WTC11 (cell line): ENCODE measurements at regions not wholly inside any gene's neighbourhood (a gene's known extent, or its start where the extent isn't known, plus 50 kb on each side); places are given as distances from the start of the nearest gene placed in this dataset.

Source experiments
- ATAC-seq: fragments of 200-7000 bp; cut with Tn5 transposase; 2 replicates; pipeline ENCODE4 v1.10.0; 2021; ENCODE audit warnings: mild to moderate bottlenecking, moderate library complexity
- CTCF ChIA-PET: fragments of 300-600 bp; sonication (Branson Sonifier 250); formaldehyde crosslinking; loops from one replicate; lab custom pipeline; 2021; ENCODE audit warnings: antibody characterized with exemption; lab: Charles Lee
- POLR2A ChIA-PET: fragments of 350-600 bp; sonication (Branson Sonifier 250); formaldehyde crosslinking; loops from one replicate; lab custom pipeline; 2021; ENCODE audit warnings: antibody characterized with exemption; lab: Charles Lee
- DNase-seq: peaks from one replicate; pipeline ENCODE4 v3.0.0; 2021; ENCODE audit warnings: low spot score
- H3K27ac Mint-ChIP-seq: 2 replicates; pipeline ENCODE4 v1.8.0; 2021; ENCODE audit warnings: mixed read lengths
- H3K27me3 Mint-ChIP-seq: 2 replicates; pipeline ENCODE4 v1.8.0; 2021; ENCODE audit warnings: low read depth, mild to moderate bottlenecking, moderate library complexity, mixed read lengths
- H3K36me3 Mint-ChIP-seq: 2 replicates; pipeline ENCODE4 v1.8.0; 2021; ENCODE audit warnings: mixed read lengths
- H3K4me1 Mint-ChIP-seq: 2 replicates; pipeline ENCODE4 v1.8.0; 2022; ENCODE audit warnings: mixed read lengths
- H3K4me3 Mint-ChIP-seq: 2 replicates; pipeline ENCODE4 v1.8.0; 2021; ENCODE audit warnings: mild to moderate bottlenecking, moderate library complexity, mixed read lengths
- H3K9me3 Mint-ChIP-seq: 2 replicates; pipeline ENCODE4 v1.8.0; 2021; ENCODE audit warnings: mixed read lengths
- CREB1 ChIP-seq: sonication (generic); formaldehyde crosslinking; IDR thresholded peaks from 2 replicates; pipeline ENCODE4 v1.8.0; 2023; ENCODE audit warnings: mild to moderate bottlenecking, missing genetic modification reagents
- ETV6 ChIP-seq: sonication (generic); formaldehyde crosslinking; IDR thresholded peaks from 2 replicates; pipeline ENCODE4 v1.8.1; 2022; ENCODE audit warnings: mild to moderate bottlenecking, missing genetic modification reagents
- MYBL2 ChIP-seq: sonication (generic); formaldehyde crosslinking; IDR thresholded peaks from 2 replicates; pipeline ENCODE4 v1.8.1; 2023; ENCODE audit warnings: mild to moderate bottlenecking, moderate library complexity, missing genetic modification reagents
- NFATC4 ChIP-seq: fragments of 250-450 bp; sonication (Bioruptor Pico); IDR thresholded peaks from 2 replicates; pipeline ENCODE4 v1.9.0; 2021; ENCODE audit warnings: mild to moderate bottlenecking
- NR2C2 ChIP-seq: sonication (generic); formaldehyde crosslinking; IDR thresholded peaks from 2 replicates; pipeline ENCODE4 v1.8.0; 2022; ENCODE audit warnings: mild to moderate bottlenecking, missing genetic modification reagents
- NR3C1 ChIP-seq: sonication (generic); formaldehyde crosslinking; conservative IDR thresholded peaks from 2 replicates; pipeline ENCODE4 v1.8.1; 2023; ENCODE audit warnings: low read depth, mild to moderate bottlenecking, missing genetic modification reagents
- SMAD3 ChIP-seq: sonication (generic); formaldehyde crosslinking; IDR thresholded peaks from 2 replicates; pipeline ENCODE4 v1.8.0; 2022; ENCODE audit warnings: missing genetic modification reagents, mild to moderate bottlenecking, borderline replicate concordance
- TP53 ChIP-seq: sonication (generic); formaldehyde crosslinking; IDR thresholded peaks from 2 replicates; pipeline ENCODE4 v1.8.1; 2023; ENCODE audit warnings: mild to moderate bottlenecking, missing genetic modification reagents
- ZNF232 ChIP-seq: sonication (generic); formaldehyde crosslinking; IDR thresholded peaks from 2 replicates; pipeline ENCODE4 v1.8.0; 2022; ENCODE audit warnings: mild to moderate bottlenecking, missing genetic modification reagents
- ZNF423 ChIP-seq: fragments of 250-450 bp; sonication (Bioruptor Pico); IDR thresholded peaks from 2 replicates; pipeline ENCODE4 v2.1.2; 2022; ENCODE audit warnings: mild to moderate bottlenecking, moderate library complexity
- TF ChIP-seq, protein P1 (sequence below): fragments of 250-450 bp; sonication (Bioruptor Pico); conservative IDR thresholded peaks from 2 replicates; pipeline ENCODE4 v1.9.0; 2021; ENCODE audit warnings: mild to moderate bottlenecking
- TF ChIP-seq, protein P2 (sequence below): sonication (generic); formaldehyde crosslinking; conservative IDR thresholded peaks from 2 replicates; pipeline ENCODE4 v1.8.1; 2022; ENCODE audit warnings: mild to moderate bottlenecking, missing genetic modification reagents
- TF ChIP-seq, protein P3 (sequence below): fragments of 250-450 bp; sonication (Bioruptor Pico); IDR thresholded peaks from 2 replicates; pipeline ENCODE4 v1.9.0; 2021; ENCODE audit warnings: moderate library complexity, mild to moderate bottlenecking, inconsistent platforms, borderline replicate concordance
- TF ChIP-seq, protein P4 (sequence below): sonication (generic); formaldehyde crosslinking; IDR thresholded peaks from 2 replicates; pipeline ENCODE4 v1.8.1; 2023; ENCODE audit warnings: mild to moderate bottlenecking, missing genetic modification reagents, borderline replicate concordance
- TF ChIP-seq, protein P5 (sequence below): sonication (generic); formaldehyde crosslinking; IDR thresholded peaks from 2 replicates; pipeline ENCODE4 v1.8.0; 2022; ENCODE audit warnings: mild to moderate bottlenecking, missing genetic modification reagents
- TF ChIP-seq, protein P6 (sequence below): fragments of 250-450 bp; sonication (Bioruptor Pico); IDR thresholded peaks from 2 replicates; pipeline ENCODE4 v1.9.0; 2021; ENCODE audit warnings: mild to moderate bottlenecking
- TF ChIP-seq, protein P7 (sequence below): sonication (generic); formaldehyde crosslinking; IDR thresholded peaks from 2 replicates; pipeline ENCODE4 v1.8.1; 2023; ENCODE audit warnings: mild to moderate bottlenecking, missing genetic modification reagents, moderate library complexity

DNA sequence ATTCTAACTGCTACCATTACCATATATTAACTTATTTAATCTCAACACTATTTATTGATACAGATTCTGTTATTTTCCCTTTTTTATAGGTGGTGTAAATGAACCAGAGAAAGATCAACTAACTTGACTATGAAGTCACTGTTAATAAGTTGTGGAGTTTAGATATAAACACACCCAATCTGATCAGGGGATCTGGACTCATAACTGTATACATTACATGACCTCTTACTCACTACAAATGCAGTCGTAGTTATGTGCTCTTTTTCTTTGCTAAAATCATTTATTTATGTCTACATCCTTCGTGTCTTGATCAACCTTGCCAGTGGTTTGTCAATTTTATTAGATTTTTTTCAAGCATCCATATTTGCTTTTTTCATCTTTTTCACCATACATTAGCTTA, 614.8 kb upstream of the FAM241A start (continued):
- TF ChIP-seq, protein P1, sequence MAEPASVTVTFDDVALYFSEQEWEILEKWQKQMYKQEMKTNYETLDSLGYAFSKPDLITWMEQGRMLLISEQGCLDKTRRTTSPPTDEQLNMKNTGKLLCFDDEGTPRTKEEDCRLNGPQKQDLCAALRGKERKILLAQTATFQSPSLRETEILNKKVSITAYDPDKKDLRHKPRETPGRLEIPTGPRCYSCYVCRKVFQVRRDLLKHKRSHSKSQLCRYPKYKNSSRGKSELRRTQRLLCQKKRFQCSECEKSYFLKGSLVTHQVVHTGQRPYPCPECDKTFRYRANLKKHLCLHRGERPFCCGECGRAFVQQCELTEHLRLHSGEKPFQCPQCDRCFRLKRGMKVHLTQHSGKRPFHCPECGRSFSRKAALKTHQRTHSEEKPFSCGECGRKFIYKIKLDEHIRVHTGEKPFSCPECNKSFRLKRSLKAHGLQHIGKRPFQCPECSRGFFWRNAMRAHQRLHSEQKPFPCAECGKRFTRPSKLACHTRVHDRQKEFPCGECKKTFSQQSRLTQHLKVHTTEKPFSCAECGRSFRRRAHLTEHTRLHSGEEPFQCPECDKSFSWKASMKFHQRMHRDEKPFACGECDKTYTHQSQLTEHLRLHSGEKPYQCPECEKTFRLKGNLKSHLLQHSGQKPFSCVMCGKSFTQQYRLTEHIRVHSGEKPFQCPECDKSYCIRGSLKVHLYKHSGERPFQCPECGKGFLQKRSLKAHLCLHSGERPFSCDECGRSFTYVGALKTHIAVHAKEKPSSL: no peak
- TF ChIP-seq, protein P2, sequence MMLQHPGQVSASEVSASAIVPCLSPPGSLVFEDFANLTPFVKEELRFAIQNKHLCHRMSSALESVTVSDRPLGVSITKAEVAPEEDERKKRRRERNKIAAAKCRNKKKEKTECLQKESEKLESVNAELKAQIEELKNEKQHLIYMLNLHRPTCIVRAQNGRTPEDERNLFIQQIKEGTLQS: no peak
- no peak for TF ChIP-seq NFATC4 (CRISPR knock-in tag)
- TF ChIP-seq, protein P3, sequence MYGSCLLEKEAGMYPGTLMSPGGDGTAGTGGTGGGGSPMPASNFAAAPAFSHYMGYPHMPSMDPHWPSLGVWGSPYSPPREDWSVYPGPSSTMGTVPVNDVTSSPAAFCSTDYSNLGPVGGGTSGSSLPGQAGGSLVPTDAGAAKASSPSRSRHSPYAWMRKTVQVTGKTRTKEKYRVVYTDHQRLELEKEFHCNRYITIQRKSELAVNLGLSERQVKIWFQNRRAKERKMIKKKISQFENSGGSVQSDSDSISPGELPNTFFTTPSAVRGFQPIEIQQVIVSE: no peak

DNA sequence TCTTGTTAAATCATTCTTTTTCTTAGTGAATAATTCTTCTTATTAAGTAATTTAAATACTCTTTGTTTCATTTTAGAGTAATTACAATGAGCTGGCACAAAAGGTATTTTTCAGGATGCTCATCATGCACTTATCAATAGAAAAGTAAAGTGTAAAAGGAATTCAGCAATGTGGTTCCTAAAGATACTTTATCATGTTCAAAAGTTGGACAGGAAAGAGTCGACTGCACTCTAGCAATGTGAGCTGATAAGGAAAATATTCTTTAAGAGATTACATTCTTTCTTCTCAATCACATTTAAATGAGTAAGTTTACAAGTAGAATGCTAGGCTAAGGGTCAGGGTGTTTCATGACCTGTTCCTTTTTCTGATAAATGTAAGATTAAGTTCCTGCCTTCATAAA, 609.5 kb upstream of the FAM241A start:
- Mint-ChIP-seq H3K4me1 (peaks cover 12% of the 10 kb centered on the region), H3K36me3 (no peaks in the 10 kb centered on the region), H3K9me3 (no peaks in the 10 kb centered on the region), H3K4me3 (no peak overlapping the region), H3K27me3 (no peaks in the 10 kb centered on the region), H3K27ac (no peak overlapping the region)
- CTCF ChIA-PET: no interaction called here
- DNase-seq: no peak
- no peak for ATAC-seq
- POLR2A ChIA-PET: no interaction called here
- TF ChIP-seq ZNF423 (CRISPR knock-in tag) (no peak), NFATC4 (CRISPR knock-in tag) (no peak), TP53 (CRISPR knock-in tag) (no peak), NR3C1 (CRISPR knock-in tag) (no peak), SMAD3 (CRISPR knock-in tag) (no peak), ETV6 (no peak), NR2C2 (no peak), CREB1 (CRISPR knock-in tag) (no peak), ZNF232 (CRISPR knock-in tag) (no peak), MYBL2 (no peak)
- TF ChIP-seq, protein P4, sequence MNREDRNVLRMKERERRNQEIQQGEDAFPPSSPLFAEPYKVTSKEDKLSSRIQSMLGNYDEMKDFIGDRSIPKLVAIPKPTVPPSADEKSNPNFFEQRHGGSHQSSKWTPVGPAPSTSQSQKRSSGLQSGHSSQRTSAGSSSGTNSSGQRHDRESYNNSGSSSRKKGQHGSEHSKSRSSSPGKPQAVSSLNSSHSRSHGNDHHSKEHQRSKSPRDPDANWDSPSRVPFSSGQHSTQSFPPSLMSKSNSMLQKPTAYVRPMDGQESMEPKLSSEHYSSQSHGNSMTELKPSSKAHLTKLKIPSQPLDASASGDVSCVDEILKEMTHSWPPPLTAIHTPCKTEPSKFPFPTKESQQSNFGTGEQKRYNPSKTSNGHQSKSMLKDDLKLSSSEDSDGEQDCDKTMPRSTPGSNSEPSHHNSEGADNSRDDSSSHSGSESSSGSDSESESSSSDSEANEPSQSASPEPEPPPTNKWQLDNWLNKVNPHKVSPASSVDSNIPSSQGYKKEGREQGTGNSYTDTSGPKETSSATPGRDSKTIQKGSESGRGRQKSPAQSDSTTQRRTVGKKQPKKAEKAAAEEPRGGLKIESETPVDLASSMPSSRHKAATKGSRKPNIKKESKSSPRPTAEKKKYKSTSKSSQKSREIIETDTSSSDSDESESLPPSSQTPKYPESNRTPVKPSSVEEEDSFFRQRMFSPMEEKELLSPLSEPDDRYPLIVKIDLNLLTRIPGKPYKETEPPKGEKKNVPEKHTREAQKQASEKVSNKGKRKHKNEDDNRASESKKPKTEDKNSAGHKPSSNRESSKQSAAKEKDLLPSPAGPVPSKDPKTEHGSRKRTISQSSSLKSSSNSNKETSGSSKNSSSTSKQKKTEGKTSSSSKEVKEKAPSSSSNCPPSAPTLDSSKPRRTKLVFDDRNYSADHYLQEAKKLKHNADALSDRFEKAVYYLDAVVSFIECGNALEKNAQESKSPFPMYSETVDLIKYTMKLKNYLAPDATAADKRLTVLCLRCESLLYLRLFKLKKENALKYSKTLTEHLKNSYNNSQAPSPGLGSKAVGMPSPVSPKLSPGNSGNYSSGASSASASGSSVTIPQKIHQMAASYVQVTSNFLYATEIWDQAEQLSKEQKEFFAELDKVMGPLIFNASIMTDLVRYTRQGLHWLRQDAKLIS (CRISPR knock-in tag): no peak
- TF ChIP-seq, protein P5, sequence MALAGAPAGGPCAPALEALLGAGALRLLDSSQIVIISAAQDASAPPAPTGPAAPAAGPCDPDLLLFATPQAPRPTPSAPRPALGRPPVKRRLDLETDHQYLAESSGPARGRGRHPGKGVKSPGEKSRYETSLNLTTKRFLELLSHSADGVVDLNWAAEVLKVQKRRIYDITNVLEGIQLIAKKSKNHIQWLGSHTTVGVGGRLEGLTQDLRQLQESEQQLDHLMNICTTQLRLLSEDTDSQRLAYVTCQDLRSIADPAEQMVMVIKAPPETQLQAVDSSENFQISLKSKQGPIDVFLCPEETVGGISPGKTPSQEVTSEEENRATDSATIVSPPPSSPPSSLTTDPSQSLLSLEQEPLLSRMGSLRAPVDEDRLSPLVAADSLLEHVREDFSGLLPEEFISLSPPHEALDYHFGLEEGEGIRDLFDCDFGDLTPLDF (CRISPR knock-in tag): no peak
- TF ChIP-seq, protein P6, sequence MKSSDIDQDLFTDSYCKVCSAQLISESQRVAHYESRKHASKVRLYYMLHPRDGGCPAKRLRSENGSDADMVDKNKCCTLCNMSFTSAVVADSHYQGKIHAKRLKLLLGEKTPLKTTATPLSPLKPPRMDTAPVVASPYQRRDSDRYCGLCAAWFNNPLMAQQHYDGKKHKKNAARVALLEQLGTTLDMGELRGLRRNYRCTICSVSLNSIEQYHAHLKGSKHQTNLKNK (CRISPR knock-in tag): no peak
- TF ChIP-seq, protein P7, sequence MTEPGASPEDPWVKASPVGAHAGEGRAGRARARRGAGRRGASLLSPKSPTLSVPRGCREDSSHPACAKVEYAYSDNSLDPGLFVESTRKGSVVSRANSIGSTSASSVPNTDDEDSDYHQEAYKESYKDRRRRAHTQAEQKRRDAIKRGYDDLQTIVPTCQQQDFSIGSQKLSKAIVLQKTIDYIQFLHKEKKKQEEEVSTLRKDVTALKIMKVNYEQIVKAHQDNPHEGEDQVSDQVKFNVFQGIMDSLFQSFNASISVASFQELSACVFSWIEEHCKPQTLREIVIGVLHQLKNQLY: no peak
